HG02852 (cell line): ENCODE measurements at regions not wholly inside any gene's neighbourhood (a gene's known extent, or its start where the extent isn't known, plus 50 kb on each side); places are given as distances from the start of the nearest gene placed in this dataset.

Experiments
- ATAC-seq: cut with Tn5 transposase; IDR thresholded peaks from one replicate; pipeline ENCODE4 v1.9.1; 2021; ENCODE audit warnings: mild to moderate bottlenecking, moderate library complexity; ENCODE audit not compliant: unreplicated experiment

DNA sequence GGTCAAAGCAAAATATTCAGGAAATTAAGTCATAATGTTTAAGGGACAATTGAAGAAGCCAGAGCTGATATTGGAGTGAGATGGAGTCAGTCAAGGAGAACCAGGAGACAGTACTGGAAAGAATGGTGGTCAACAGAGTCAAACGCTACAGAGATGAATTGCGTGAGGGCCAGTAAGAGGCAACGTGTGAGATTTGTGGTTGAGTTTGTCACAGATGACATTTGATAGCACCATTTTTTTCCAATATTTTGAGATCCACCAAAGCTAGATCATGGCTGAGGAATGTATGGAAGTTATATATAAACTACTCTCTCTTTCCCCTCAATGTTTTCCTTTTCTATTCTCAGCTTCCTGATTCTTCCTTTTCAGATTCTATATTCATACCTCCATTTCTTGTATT, 375.1 kb upstream of the ROBO2 start:
- ATAC-seq = no peak

DNA sequence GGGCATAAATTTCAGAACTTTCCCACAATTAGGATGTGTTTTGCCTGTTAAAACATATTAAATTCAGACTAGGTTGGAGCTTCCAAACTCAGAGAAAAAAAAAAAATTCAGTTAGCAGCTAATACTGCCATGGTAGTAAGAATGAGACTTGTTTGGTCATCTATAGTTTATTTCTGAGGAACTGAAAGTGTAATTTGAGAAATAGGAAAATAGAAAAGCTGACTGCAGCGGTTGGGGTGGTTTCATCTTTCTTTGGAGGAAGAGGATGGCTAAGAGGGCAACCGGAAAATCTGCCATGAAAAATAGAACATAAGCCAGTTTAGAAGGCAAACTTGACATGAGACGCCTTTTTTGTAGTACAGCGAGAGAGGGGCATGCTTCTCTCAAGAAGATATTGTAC, 371.2 kb upstream of the ROBO2 start:
- ATAC-seq = peak; percentile 44

DNA sequence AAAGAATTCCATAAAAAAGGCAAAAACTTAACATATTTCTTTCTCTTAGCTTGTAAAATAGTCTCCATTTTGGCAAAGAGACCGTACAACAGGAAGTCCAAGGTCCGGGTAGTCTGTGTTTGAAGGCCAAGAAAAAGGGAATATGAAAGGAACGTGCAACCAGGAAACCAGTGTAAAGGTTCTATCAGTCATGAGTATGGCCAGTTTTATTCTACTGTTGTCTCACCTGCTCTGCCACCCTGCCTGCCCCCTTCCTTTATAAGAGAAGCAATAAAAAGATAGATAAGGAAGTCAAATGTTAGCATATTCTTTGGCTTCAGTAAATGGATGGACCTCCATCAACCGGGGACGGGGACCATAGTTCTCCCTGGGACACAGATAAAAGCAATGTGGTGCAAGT, 370.6 kb upstream of the ROBO2 start:
- no peak for ATAC-seq

- ATAC-seq = no peak
Measured at GRCh38 chr3:76673171-76673570, 366.7 kb upstream of the ROBO2 start.

- ATAC-seq = no peak
Measured at GRCh38 chr3:76679541-76679940, 360.4 kb upstream of the ROBO2 start.

GRCh38 chr3:76683256-76683655, 356.6 kb upstream of the ROBO2 start:
- no peak for ATAC-seq

DNA sequence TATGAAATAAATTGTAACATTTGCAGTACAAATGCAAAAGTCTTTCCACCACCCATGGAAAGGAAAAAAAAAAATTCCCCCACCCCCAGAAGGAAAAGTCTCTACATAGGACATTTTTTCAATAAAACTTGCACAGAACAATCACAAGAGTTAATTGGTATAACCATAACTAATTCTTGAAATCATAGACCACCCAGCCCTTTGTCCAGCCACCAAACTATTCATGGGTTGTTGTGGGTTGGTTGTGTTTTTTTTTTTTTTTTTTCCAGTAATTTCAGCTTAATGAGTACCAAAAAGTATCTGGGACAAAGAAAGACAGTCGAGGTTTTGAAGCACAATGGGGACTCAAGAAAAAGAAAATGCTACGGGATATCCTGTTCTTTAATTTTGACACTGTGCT, 355.0 kb upstream of the ROBO2 start:
- no peak for ATAC-seq

DNA sequence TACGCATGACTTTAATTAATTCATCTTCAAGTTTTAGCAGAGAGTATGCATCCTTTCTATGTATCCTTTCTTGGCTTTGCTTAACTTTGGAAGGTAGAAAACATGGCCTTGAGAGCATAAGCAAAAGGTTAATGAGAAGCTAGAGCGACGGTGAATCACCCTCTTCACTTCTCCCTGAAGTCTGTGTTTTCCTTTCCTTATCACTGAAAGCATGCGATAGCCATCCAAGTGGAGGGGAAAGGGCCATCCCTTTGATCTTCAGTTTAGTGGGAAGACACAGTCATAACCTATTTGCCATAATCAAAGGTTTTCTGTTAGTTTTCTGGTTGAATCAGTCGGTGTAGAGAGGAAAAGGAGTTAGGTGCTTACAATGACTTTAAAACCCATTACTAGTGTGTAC, 354.0 kb upstream of the ROBO2 start:
- ATAC-seq = no peak

- ATAC-seq = no peak
Measured at GRCh38 chr3:76687019-76687418, 352.9 kb upstream of the ROBO2 start.

GRCh38 chr3:76694063-76694462, 345.8 kb upstream of the ROBO2 start:
- ATAC-seq = no peak

DNA sequence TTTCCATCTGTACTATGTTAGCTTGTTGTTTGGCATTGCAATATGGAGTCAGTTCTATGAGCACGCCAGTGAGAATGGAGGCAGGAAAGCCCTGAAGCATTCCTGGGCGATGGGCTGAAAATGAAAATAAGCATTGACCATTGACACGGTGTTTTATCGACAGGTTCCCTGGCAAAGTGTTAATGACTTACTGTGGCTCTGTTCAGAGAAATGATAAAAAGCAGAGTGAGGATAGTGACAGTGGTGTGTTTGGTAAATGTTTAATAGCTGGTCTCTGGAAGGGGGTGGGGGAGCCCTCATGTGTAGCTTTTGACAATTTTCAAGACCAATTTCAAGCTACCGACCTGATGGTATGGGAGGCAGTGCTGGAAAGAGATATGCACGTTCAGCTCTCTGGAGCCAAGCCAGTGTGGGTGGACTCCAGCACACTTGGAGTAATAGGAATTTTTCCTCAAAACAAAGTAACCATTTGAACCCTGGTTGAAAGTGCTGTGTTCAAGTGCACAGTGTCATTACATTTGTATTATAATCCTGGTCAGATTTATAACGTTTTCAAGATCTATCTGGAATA, 341.7 kb upstream of the ROBO2 start:
- no peak for ATAC-seq

- no peak for ATAC-seq
Measured at GRCh38 chr3:76699846-76700245, 340.1 kb upstream of the ROBO2 start.

DNA sequence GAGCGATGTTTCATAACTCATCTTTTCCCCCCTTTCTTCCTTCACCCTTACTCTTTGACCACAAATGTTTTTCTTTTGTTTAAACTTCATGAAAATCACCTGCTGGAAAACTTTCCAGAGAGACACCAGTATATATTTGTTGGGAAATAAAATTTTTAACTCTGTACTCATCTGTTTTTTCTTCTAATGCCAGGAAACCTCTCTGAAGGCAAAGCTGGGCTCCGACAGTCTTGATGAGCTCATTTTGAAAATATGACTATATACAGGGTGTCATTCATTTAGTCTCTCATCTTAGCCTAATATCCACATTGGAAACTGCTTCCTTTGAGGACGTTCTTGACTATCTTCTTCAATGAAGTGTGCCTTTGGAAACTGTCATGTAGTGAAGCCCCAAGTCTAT, 339.6 kb upstream of the ROBO2 start:
- ATAC-seq = no peak

DNA sequence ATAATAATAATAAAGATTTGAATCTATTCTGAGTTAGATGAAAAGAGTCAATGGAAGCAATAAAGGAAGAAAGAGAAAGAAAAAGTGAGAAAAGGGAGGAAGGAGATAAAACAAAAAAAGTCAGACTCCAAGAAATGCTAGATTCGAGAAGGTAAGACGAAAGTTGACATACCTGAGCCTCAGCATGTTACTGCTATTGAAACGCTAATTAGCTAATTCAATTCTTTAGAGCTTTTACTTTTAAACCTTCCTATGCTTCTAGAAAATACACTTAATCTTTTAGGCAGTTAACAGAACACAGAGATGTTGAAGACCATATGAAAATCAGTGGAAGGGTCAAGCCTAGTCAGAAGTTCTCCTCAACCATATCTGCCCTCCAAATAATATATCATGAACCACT, 337.2 kb upstream of the ROBO2 start:
- no peak for ATAC-seq

DNA sequence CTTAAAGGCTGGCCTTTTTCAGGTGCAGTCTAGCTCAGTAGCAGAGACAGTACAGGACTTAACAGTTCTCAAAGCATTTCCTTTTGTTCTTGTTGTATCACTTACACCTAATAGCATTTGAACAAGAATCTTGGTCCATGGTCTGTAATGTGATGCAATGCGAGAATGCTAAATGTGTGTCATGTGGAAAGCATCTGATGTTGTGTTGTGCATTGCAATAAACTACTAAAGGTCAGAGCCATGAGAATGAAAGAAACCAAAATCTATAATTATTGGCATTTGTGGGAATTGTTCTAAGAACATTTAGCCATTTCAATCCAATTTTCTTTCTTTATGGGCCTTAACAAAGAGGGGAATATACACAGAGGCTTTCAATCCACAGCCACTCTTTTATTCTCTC, 324.5 kb upstream of the ROBO2 start:
- ATAC-seq = no peak

GRCh38 chr3:76723366-76723765, 316.5 kb upstream of the ROBO2 start:
- ATAC-seq = no peak

DNA sequence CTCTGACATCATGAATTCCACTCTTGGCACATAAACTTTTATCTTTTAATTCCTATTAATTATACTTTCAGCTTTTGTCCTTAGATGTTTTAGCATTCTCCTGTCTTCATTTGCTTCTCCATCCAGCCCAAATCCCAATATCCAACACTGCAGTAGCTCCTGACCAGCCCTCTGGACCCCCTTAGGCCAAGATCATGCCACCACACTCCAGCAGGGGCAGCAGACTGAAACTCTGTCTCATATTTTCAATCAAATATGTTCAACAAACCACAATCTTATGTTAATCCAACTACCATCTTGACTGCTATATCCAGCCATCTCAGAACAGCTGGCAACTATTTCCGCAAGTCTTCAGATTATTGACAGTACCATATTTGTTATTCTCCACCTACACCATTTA, 315.8 kb upstream of the ROBO2 start:
- no peak for ATAC-seq

- no peak for ATAC-seq
Measured at GRCh38 chr3:76724706-76725105, 315.2 kb upstream of the ROBO2 start.

- no peak for ATAC-seq
Measured at GRCh38 chr3:76726034-76726433, 313.9 kb upstream of the ROBO2 start.

DNA sequence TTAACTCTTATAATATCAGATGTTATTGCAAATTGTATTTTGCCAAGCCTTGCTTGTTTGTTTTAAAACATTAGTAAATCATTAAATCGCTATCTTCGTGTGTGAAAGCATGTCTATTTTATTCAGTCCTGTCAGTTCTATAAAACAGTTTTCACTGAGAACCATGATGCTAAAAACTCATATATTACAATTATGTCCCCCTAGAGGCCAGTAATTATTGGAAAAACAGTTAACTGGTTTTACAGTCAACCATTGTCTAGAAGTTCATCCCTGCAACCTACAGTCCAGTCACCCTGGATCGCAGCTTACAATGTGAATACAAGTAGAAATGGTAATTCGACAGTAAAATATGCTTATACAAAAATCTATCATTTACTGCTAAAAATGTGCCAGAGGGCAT, 311.5 kb upstream of the ROBO2 start:
- ATAC-seq = no peak

DNA sequence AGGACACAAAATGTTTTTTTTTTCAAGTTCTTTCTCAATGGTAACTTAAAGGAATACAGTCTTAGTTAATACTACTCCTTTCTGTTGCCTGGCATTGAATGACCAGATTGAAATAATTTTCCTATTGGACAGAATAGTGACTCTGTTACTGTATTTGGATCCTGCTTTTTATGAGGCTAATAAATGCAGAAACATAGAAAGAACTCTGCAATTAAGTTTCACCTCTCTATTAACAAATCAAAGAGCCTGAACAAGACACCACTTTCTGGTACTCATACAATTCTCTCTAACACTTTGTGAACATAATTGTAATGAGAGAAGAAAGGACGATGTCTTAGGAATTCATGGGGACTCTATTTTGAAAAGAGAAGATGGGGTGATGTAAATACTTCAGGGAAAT, 308.4 kb upstream of the ROBO2 start:
- ATAC-seq = no peak

DNA sequence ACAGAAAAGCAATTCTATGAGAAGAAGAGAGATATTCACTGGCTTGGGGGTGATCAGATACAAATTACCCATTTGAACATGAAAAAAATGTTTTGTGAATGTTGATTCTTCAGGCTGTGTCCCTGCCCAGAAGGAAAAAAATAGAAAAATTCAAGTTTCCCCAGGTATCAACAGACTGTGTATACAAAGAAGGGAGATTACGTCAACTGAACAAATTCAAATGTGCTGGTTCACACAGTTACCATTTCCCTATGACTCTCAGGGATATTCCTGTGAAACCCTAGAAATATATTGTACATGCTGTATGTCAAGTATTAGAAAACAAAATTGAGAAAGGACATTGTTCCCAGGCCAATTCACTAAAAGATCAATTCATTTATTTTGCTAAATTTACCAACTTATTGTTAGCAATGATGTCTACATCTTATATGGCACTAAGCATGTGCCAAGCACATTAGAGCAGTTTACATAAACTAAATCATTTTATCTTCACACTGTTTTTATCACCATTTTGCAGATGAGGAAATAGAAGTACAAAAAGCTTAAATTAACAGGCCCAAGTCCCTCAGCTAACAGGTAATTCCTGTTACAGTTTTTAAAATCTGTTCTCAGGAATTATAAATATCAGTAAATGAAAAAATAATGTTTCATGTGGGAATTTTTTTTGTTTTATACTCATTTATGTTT, 306.7 kb upstream of the ROBO2 start:
- no peak for ATAC-seq

DNA sequence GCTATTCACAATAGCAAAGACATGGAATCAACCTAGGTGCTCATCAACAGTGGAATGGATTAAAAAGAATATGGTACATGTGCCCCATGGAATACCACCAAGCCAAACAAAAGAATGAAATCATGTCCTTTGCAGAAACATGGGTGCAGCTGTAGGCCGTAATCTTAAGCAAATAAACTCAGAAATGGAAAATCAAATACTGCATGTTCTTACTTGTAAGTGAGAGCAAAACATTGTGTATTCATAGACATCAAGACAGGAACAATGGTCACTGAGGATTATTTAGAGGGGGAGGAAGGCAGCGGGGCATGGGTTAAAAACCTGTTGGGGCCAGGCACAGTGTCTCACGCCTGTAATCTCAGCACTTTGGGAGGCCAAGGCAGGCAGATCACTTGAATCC, 304.7 kb upstream of the ROBO2 start:
- no peak for ATAC-seq
